ENCODE measurements at regions not wholly inside any gene's neighbourhood (a gene's known extent, or its start where the extent isn't known, plus 50 kb on each side); places are given as distances from the start of the nearest gene placed in this dataset.

DNA sequence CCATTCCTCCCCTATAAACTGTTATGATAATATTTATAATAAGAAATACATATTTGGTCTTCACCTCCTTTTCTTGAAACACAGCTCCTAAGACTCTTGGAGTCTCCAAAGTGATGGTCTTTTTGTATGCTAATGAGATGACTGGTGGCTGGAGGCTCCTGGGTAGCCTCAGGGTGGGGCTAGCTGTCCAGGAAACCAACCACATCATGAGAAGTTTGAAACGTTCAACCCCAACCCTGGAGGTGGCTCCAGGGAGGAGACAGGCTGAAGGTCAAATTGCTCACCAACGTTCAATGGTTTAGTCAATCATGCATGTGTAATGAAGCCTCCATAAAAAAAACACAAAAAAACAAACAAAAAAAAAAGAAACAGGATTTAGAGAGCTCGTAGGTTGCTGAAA lies 298.7 kb upstream of the MGAT5 start:
- H3K9me3 ChIP-seq (ENCODE audit: low read length), result no peaks in the 10 kb centered on the region
- H3K4me1 ChIP-seq (ENCODE audit: insufficient read depth, low read length, severe bottlenecking), result peaks cover 16% of the 10 kb centered on the region
- H3K4me3 ChIP-seq (ENCODE audit: low read depth, low read length, poor library complexity, severe bottlenecking), result no peak overlapping the region
- no peaks in the 10 kb centered on the region for H3F3A ChIP-seq (ENCODE audit: insufficient read depth, low read length)
- H3K9me2 ChIP-seq (ENCODE audit: low read depth, low read length), result no peaks in the 10 kb centered on the region
- no peak overlapping the region for H2AFZ ChIP-seq (ENCODE audit: low read length)
- H3K79me2 ChIP-seq (ENCODE audit: insufficient read depth, low read length), result no peaks in the 10 kb centered on the region
- no peak overlapping the region for H3K4me2 ChIP-seq (ENCODE audit: low read length)
- no peak overlapping the region for H3K27ac ChIP-seq (ENCODE audit: low read depth, low read length, poor library complexity, severe bottlenecking)
- TF ChIP-seq EZH2 (IDR thresholded peaks at IDR 0.05; ENCODE audit: borderline replicate concordance, low read length), result no peak
- TF ChIP-seq, protein P1, sequence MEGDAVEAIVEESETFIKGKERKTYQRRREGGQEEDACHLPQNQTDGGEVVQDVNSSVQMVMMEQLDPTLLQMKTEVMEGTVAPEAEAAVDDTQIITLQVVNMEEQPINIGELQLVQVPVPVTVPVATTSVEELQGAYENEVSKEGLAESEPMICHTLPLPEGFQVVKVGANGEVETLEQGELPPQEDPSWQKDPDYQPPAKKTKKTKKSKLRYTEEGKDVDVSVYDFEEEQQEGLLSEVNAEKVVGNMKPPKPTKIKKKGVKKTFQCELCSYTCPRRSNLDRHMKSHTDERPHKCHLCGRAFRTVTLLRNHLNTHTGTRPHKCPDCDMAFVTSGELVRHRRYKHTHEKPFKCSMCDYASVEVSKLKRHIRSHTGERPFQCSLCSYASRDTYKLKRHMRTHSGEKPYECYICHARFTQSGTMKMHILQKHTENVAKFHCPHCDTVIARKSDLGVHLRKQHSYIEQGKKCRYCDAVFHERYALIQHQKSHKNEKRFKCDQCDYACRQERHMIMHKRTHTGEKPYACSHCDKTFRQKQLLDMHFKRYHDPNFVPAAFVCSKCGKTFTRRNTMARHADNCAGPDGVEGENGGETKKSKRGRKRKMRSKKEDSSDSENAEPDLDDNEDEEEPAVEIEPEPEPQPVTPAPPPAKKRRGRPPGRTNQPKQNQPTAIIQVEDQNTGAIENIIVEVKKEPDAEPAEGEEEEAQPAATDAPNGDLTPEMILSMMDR (IDR thresholded peaks at IDR 0.05; ENCODE audit: low read length), result no peak
- no peaks in the 10 kb centered on the region for H3K27me3 ChIP-seq (ENCODE audit: insufficient read depth, low read length)
- H4K20me1 ChIP-seq (ENCODE audit: insufficient read depth, low read length), result no peaks in the 10 kb centered on the region
- H3K9ac ChIP-seq (ENCODE audit: low read length), result no peak overlapping the region
- no peaks in the 10 kb centered on the region for H3K36me3 ChIP-seq (ENCODE audit: insufficient read depth, low read length)

DNA sequence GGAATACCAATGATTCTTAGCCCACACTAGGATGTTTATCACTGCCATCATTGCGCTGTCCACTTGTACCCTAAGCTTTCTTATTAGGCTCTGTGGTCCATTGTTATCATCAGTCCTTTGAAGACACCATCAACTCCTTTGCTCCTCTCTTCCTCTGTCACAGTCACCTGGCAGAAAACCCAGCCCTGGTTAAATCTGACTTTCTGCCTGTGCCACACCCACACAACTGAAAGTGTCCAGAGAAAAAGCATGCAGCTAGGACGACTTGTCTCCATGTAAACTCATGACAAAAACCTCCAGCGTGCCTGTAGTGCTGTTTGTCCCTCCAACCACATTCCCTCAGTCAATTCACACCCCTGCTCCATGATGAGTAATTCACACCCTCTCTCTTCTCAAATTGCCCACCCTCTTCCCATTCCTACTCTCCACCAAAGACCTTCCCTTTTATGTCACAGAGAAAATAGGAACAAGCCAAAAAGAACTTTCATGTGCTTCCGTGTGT lies 297.4 kb upstream of the MGAT5 start:
- no peak overlapping the region for H3K27ac ChIP-seq (ENCODE audit: low read depth, low read length, poor library complexity, severe bottlenecking)
- TF ChIP-seq, protein P1 (IDR thresholded peaks at IDR 0.05; ENCODE audit: low read length), result no peak
- TF ChIP-seq EZH2 (IDR thresholded peaks at IDR 0.05; ENCODE audit: borderline replicate concordance, low read length), result no peak
- H3K4me3 ChIP-seq (ENCODE audit: low read depth, low read length, poor library complexity, severe bottlenecking), result no peak overlapping the region
- no peaks in the 10 kb centered on the region for H3K9me3 ChIP-seq (ENCODE audit: low read length)
- H3K9me2 ChIP-seq (ENCODE audit: low read depth, low read length), result no peaks in the 10 kb centered on the region
- H3F3A ChIP-seq (ENCODE audit: insufficient read depth, low read length), result no peaks in the 10 kb centered on the region
- no peak overlapping the region for H3K4me2 ChIP-seq (ENCODE audit: low read length)
- H3K36me3 ChIP-seq (ENCODE audit: insufficient read depth, low read length), result no peaks in the 10 kb centered on the region
- peaks cover 16% of the 10 kb centered on the region for H3K4me1 ChIP-seq (ENCODE audit: insufficient read depth, low read length, severe bottlenecking)
- H3K27me3 ChIP-seq (ENCODE audit: insufficient read depth, low read length), result no peaks in the 10 kb centered on the region
- H3K79me2 ChIP-seq (ENCODE audit: insufficient read depth, low read length), result no peaks in the 10 kb centered on the region
- no peak overlapping the region for H3K9ac ChIP-seq (ENCODE audit: low read length)
- H2AFZ ChIP-seq (ENCODE audit: low read length), result no peak overlapping the region
- no peaks in the 10 kb centered on the region for H4K20me1 ChIP-seq (ENCODE audit: insufficient read depth, low read length)

DNA sequence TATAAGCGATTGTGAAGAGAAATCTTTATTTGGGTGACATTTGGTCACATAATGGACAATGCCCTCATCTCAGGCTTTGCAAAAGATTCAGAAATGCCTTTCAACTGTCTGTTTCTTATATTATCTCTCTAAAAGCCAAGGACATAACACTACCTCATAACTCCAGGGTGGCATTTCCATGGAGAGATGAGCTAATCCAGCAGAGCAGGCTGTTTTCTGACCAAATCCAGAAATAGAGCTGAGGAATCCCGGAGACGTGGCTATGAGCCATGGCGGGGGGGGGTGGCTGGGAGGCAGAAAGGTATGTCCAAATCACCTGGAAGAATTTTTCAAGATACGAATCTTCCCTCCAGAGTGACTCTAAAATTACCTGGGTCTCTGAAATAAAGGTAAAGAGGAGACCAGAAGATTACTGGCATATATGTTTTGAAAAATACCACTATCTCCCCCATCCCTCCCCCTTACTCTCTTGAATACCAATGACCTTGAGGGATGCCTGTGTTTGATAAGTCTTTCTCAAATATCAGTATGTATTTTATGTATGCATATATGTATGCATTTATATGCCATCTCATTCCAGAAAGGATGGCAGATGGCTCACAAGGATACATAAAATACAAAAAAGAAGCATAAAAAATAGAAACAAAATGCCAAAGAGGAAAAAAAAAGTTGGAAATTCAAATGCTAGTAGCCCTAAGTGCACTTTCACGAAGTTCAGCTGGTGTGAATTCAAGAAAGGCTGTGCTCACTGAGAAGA lies 296.0 kb upstream of the MGAT5 start:
- H3K4me2 ChIP-seq (ENCODE audit: low read length), result no peak overlapping the region
- H3K36me3 ChIP-seq (ENCODE audit: insufficient read depth, low read length), result no peaks in the 10 kb centered on the region
- peaks cover 13% of the 10 kb centered on the region for H3K4me1 ChIP-seq (ENCODE audit: insufficient read depth, low read length, severe bottlenecking)
- no peak overlapping the region for H3K4me3 ChIP-seq (ENCODE audit: low read depth, low read length, poor library complexity, severe bottlenecking)
- no peaks in the 10 kb centered on the region for H3K9me2 ChIP-seq (ENCODE audit: low read depth, low read length)
- no peaks in the 10 kb centered on the region for H3K27me3 ChIP-seq (ENCODE audit: insufficient read depth, low read length)
- H4K20me1 ChIP-seq (ENCODE audit: insufficient read depth, low read length), result no peaks in the 10 kb centered on the region
- no peak overlapping the region for H2AFZ ChIP-seq (ENCODE audit: low read length)
- H3K9ac ChIP-seq (ENCODE audit: low read length), result no peak overlapping the region
- no peaks in the 10 kb centered on the region for H3K9me3 ChIP-seq (ENCODE audit: low read length)
- no peak overlapping the region for H3K27ac ChIP-seq (ENCODE audit: low read depth, low read length, poor library complexity, severe bottlenecking)
- TF ChIP-seq, protein P1 (IDR thresholded peaks at IDR 0.05; ENCODE audit: low read length), result no peak
- no peak for TF ChIP-seq EZH2 (IDR thresholded peaks at IDR 0.05; ENCODE audit: borderline replicate concordance, low read length)
- no peaks in the 10 kb centered on the region for H3K79me2 ChIP-seq (ENCODE audit: insufficient read depth, low read length)
- H3F3A ChIP-seq (ENCODE audit: insufficient read depth, low read length), result no peaks in the 10 kb centered on the region
